ENCODE measurements at regions not wholly inside any gene's neighbourhood (a gene's known extent, or its start where the extent isn't known, plus 50 kb on each side); places are given as distances from the start of the nearest gene placed in this dataset.
A peak's percentile ranks its signal among the peaks of the same experiment; 100 is the strongest.
"Not testable (repeated sequence)": the region's sequence is repeated elsewhere in the genome, so short reads cannot be mapped to it uniquely, and the experiment has no call there.

DNA sequence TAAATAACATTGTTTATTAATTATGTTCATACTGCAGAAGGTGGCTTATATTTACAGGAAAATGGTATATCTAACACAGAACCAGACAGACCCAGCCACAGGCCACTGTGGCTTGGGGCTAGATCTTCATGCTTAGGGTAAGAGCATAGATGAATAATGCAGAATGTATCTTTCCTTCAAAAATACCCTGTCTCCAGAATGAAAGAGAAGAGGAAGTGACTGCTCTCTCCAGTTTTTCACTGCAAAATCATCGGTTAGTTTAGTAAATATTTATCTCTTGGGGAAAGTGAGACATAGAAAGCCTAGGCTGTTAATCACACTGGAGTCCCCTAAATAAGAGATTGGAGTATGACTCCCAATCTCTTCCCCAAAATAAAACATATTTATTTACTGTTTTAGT, 453.7 kb downstream of the NAV3 start:
- no TSS peak for BruUV-seq (replicated peaks)

DNA sequence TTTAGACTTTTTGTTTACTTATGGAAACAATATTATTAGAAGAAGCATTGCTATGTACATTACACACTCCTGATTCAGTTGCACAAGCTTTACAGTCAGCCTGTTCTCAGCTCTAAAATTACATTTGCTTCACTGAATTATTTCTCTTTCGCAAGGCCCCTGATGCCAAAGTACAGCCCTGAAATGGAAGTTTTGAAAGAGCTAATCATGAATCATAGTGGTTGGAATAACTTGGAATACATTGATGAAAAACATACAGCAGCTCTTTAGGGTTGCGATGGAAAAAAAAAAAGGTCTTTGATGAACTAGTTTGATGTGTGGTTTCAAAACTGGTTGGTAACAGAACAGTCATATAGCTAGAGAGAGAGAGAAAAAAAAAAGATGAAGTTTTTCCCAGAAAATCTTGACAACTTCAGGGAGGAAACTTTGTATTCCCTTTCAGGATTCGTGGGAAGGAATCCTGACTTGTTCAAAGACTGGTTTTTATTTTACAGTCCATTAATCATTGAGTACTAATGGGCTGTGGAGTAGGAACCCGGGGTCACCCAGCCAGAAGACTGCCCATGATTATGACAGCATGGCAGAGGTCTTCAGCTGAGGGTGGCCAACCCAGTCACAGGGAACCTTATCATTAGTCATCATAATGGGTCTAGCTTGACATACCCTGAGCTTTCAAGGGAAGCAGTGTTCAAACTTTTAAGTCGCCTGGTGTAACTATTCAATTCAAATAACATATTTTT, 460.1 kb downstream of the NAV3 start:
- BruUV-seq (replicated peaks), result no TSS peak
- Histone ChIP-seq H3K27ac (ENCODE audit: low read length) (peak overlapping the region; percentile 87), H3K9ac (ENCODE audit: low read length) (peak overlapping the region; percentile 19; the same call in 1 of the 2 replicates), H3K9me3 (ENCODE audit: low read length) (no peaks in the 10 kb centered on the region), H3K36me3 (ENCODE audit: low read depth, low read length) (no peaks in the 10 kb centered on the region), H3K4me3 (ENCODE audit: low read length) (no peak overlapping the region), H4K20me1 (ENCODE audit: low read length) (no peaks in the 10 kb centered on the region), H2AFZ (ENCODE audit: low read length) (no peak overlapping the region), H3K27me3 (ENCODE audit: low read length) (no peaks in the 10 kb centered on the region), H3K4me1 (ENCODE audit: insufficient read depth, low read length) (peaks cover 32% of the 10 kb centered on the region), H3K4me2 (ENCODE audit: low read length) (peak overlapping the region; percentile 1), H3K79me2 (ENCODE audit: low read length) (no peaks in the 10 kb centered on the region), H3F3A (ENCODE audit: low read length, unreplicated experiment) (no peaks in the 10 kb centered on the region), H3K9me2 (replicated peaks; ENCODE audit: low read length) (no peaks in the 10 kb centered on the region)
- DNase-seq, result peak; percentile 76
- ChIA-PET CTCF (no interaction called here), POLR2A (ENCODE audit: unreplicated experiment) (no interaction called here)
- no peak for ATAC-seq
- TF ChIP-seq EZH2phosphoT487 (IDR thresholded peaks at IDR 0.05; ENCODE audit: borderline replicate concordance, low read length), result no peak
- TF ChIP-seq CTCF (conservative IDR thresholded peaks at IDR 0.05; ENCODE audit: low read depth, low read length), result no peak
- TF ChIP-seq EZH2 (IDR thresholded peaks at IDR 0.05; ENCODE audit: low read length, unreplicated experiment), result no peak
- intact Hi-C loops (cut with micrococcal nuclease), result no loop called here

More for the DNA sequence above, 453.7 kb downstream of the NAV3 start:
- Histone ChIP-seq H3F3A (ENCODE audit: low read length, unreplicated experiment) (no peaks in the 10 kb centered on the region), H3K4me2 (ENCODE audit: low read length) (no peak overlapping the region), H3K9me2 (replicated peaks; ENCODE audit: low read length) (no peaks in the 10 kb centered on the region), H3K27ac (ENCODE audit: low read length) (no peak overlapping the region), H3K27me3 (ENCODE audit: low read length) (no peaks in the 10 kb centered on the region), H4K20me1 (ENCODE audit: low read length) (no peaks in the 10 kb centered on the region), H3K4me3 (ENCODE audit: low read length) (no peak overlapping the region), H3K36me3 (ENCODE audit: low read depth, low read length) (no peaks in the 10 kb centered on the region), H3K79me2 (ENCODE audit: low read length) (no peaks in the 10 kb centered on the region), H3K9me3 (ENCODE audit: low read length) (no peaks in the 10 kb centered on the region), H3K4me1 (ENCODE audit: insufficient read depth, low read length) (no peaks in the 10 kb centered on the region), H3K9ac (ENCODE audit: low read length) (no peak overlapping the region), H2AFZ (ENCODE audit: low read length) (no peak overlapping the region)
- intact Hi-C loops (cut with micrococcal nuclease), result no loop called here
- no peak for DNase-seq
- no peak for TF ChIP-seq EZH2 (IDR thresholded peaks at IDR 0.05; ENCODE audit: low read length, unreplicated experiment)
- no peak for TF ChIP-seq EZH2phosphoT487 (IDR thresholded peaks at IDR 0.05; ENCODE audit: borderline replicate concordance, low read length)
- TF ChIP-seq CTCF (conservative IDR thresholded peaks at IDR 0.05; ENCODE audit: low read depth, low read length), result no peak
- ChIA-PET POLR2A (ENCODE audit: unreplicated experiment) (no interaction called here), CTCF (no interaction called here)
- no peak for ATAC-seq

DNA sequence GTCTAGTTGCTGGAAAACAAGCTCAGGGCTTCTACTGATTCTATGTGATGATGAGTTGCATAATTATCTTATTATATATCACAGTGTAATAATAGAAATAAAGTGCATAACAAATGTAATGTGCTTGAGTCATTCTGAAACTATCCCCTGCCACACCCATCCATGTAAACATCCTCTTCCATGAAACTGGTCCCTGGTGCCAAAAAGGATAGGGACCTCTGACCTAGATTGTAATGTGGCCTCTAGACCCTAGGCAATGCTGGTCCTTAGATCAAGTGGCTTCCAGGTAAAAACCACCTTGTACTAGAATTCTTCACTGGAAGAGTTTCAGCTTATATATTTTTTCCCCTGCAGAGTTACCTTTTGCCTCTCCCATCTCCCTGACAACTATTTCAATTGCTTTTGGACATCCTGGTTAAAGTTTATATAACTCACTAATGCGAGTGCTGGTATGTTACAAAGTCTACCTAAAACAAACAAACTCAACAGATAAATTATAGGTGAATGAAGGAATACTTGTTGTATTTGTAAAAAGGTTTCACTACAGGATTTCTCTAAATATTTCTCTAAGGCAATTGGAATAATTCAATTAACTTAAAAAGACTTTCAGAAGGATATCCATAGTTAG, 462.5 kb downstream of the NAV3 start:
- Histone ChIP-seq H3K4me1 (ENCODE audit: insufficient read depth, low read length) (peaks cover 32% of the 10 kb centered on the region), H3K9me3 (ENCODE audit: low read length) (no peaks in the 10 kb centered on the region), H3K27ac (ENCODE audit: low read length) (peak overlapping the region; percentile 19), H3K9ac (ENCODE audit: low read length) (no peak overlapping the region), H3F3A (ENCODE audit: low read length, unreplicated experiment) (no peaks in the 10 kb centered on the region), H2AFZ (ENCODE audit: low read length) (no peak overlapping the region), H4K20me1 (ENCODE audit: low read length) (no peaks in the 10 kb centered on the region), H3K36me3 (ENCODE audit: low read depth, low read length) (no peaks in the 10 kb centered on the region), H3K79me2 (ENCODE audit: low read length) (no peaks in the 10 kb centered on the region), H3K27me3 (ENCODE audit: low read length) (no peaks in the 10 kb centered on the region), H3K9me2 (replicated peaks; ENCODE audit: low read length) (no peaks in the 10 kb centered on the region), H3K4me2 (ENCODE audit: low read length) (peak overlapping the region; percentile 28), H3K4me3 (ENCODE audit: low read length) (no peak overlapping the region)
- ATAC-seq (peak; percentile 85), DNase-seq (peak; percentile 74)
- ChIA-PET CTCF (no interaction called here), POLR2A (ENCODE audit: unreplicated experiment) (interaction anchor here (0.5 kb wide), 1 partner anchor 444 kb away, joined by 3 read pairs; no protein-coding TSS in a partner anchor)
- intact Hi-C loops (cut with micrococcal nuclease), result no loop called here
- no peak for TF ChIP-seq EZH2 (IDR thresholded peaks at IDR 0.05; ENCODE audit: low read length, unreplicated experiment)
- no peak for TF ChIP-seq EZH2phosphoT487 (IDR thresholded peaks at IDR 0.05; ENCODE audit: borderline replicate concordance, low read length)
- TF ChIP-seq CTCF (conservative IDR thresholded peaks at IDR 0.05; ENCODE audit: low read depth, low read length), result no peak
- no TSS peak for BruUV-seq (replicated peaks)

DNA sequence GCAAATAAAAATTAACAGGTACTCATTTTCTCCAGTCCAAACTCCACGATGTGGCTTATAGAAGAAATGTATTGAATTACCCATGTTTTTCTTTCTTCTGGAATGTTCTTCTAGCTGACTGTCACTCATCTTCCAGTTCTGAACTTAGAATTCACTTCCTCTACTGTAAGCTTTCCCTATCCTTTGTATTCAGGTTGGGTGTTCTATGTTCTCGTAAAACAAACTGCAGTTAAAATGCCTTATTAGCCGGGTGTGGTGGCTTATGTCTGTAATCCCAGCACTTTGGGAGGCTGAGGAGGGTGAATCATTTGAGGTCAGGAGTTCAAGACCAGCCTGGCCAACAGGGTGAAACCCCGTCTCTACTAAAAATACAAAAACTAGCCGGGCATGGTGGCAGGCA, 470.6 kb downstream of the NAV3 start:
- H3K9ac ChIP-seq (ENCODE audit: low read length); H3K79me2 ChIP-seq (ENCODE audit: low read length); BruUV-seq (replicated peaks); H3K4me1 ChIP-seq (ENCODE audit: insufficient read depth, low read length); H4K20me1 ChIP-seq (ENCODE audit: low read length); H3K4me3 ChIP-seq (ENCODE audit: low read length); H3F3A ChIP-seq (ENCODE audit: low read length, unreplicated experiment); H3K9me3 ChIP-seq (ENCODE audit: low read length); H3K9me2 ChIP-seq (replicated peaks; ENCODE audit: low read length); H2AFZ ChIP-seq (ENCODE audit: low read length); H3K4me2 ChIP-seq (ENCODE audit: low read length); H3K27ac ChIP-seq (ENCODE audit: low read length); ATAC-seq; H3K36me3 ChIP-seq (ENCODE audit: low read depth, low read length); H3K27me3 ChIP-seq (ENCODE audit: low read length); intact Hi-C loops (cut with micrococcal nuclease): not testable (repeated sequence)
- peak; percentile 44 for DNase-seq
- CTCF ChIA-PET, result interaction anchor here (0.7 kb wide), 1 partner anchor 360 kb away, joined by 3 read pairs; no protein-coding TSS in a partner anchor
- POLR2A ChIA-PET (ENCODE audit: unreplicated experiment), result interaction anchor here (0.7 kb wide), 1 partner anchor 250 kb away, joined by 3 read pairs; no protein-coding TSS in a partner anchor
